ENCODE measurements at regions not wholly inside any gene's neighbourhood (a gene's known extent, or its start where the extent isn't known, plus 50 kb on each side); places are given as distances from the start of the nearest gene placed in this dataset.
"Not testable (repeated sequence)": the region's sequence is repeated elsewhere in the genome, so short reads cannot be mapped to it uniquely, and the experiment has no call there.

GRCh38 chr17:27365329-27365945 lies 71.5 kb downstream of the WSB1 start:
- not testable (repeated sequence) for H3K4me1 ChIP-seq (ENCODE audit: control insufficient read depth in 3 of 3, insufficient read depth in 2 of 3, low read depth in 1 of 3, low read length in 2 of 3); DNase-seq; FAIRE-seq; H3K27me3 ChIP-seq (ENCODE audit: control insufficient read depth in 3 of 3, insufficient read depth in 3 of 3, low read length in 3 of 3); H3K27ac ChIP-seq (ENCODE audit: low read depth in 1 of 3, low read length in 2 of 3); H3K9me3 ChIP-seq (ENCODE audit: control insufficient read depth in 2 of 2, insufficient read depth in 1 of 2, low read depth in 1 of 2, low read length in 1 of 2); H3K36me3 ChIP-seq (ENCODE audit: control insufficient read depth in 3 of 3, insufficient read depth in 2 of 3, low read depth in 1 of 3, low read length in 3 of 3); H3K4me3 ChIP-seq (ENCODE audit: low read depth in 1 of 3, low read length in 3 of 3)
- 85 to 92% (median 88%) methylated on average over 11 of the region's 11 CpGs for WGBS, 3 donors

DNA sequence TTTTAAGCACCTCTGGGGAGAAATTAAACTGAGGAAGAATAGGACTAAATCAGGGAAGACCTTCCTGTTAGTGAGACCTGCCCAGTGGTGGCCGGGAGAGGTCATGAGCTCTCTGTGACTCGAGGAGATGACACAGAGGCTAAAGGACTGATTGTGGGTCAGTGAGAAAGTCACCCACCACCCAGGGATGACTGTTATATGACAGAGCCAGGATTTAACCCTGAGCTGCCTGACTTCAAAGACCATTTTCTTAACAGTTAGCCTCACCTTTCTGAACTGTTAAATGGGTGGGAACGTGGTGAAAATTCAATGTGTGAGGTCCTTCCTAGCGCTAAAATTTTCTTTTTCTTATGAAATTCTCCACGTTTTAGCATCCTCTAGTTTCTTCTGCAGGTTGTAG lies 72.5 kb downstream of the WSB1 start:
- Histone ChIP-seq H3K36me3 (ENCODE audit: control insufficient read depth in 3 of 3, insufficient read depth in 2 of 3, low read depth in 1 of 3, low read length in 3 of 3) (no peaks in the 10 kb centered on the region), H3K27me3 (ENCODE audit: control insufficient read depth in 3 of 3, insufficient read depth in 3 of 3, low read length in 3 of 3) (no peaks in the 10 kb centered on the region), H3K4me3 (ENCODE audit: low read depth in 1 of 3, low read length in 3 of 3) (no peak overlapping the region), H3K4me1 (ENCODE audit: control insufficient read depth in 3 of 3, insufficient read depth in 2 of 3, low read depth in 1 of 3, low read length in 2 of 3) (no peaks in the 10 kb centered on the region), H3K27ac (ENCODE audit: low read depth in 1 of 3, low read length in 2 of 3) (no peak overlapping the region), H3K9me3 (ENCODE audit: control insufficient read depth in 2 of 2, insufficient read depth in 1 of 2, low read depth in 1 of 2, low read length in 1 of 2) (peaks cover 0 to 5% of the 10 kb centered on the region in 2 donors)
- WGBS, 3 donors: 71 to 87% (median 77%) methylated on average over 5 of the region's 5 CpGs
- DNase-seq: no peak
- no peak for FAIRE-seq

GRCh38 chr17:27367121-27367981 lies 73.4 kb downstream of the WSB1 start:
- H3K4me1 ChIP-seq (ENCODE audit: control insufficient read depth in 3 of 3, insufficient read depth in 2 of 3, low read depth in 1 of 3, low read length in 2 of 3): no peaks in the 10 kb centered on the region
- H3K27me3 ChIP-seq (ENCODE audit: control insufficient read depth in 3 of 3, insufficient read depth in 3 of 3, low read length in 3 of 3): no peaks in the 10 kb centered on the region
- FAIRE-seq (no peak), DNase-seq (no peak)
- peaks cover 0 to 9% of the 10 kb centered on the region in 2 donors for H3K9me3 ChIP-seq (ENCODE audit: control insufficient read depth in 2 of 2, insufficient read depth in 1 of 2, low read depth in 1 of 2, low read length in 1 of 2)
- H3K4me3 ChIP-seq (ENCODE audit: low read depth in 1 of 3, low read length in 3 of 3): no peak overlapping the region
- WGBS, 3 donors: 85 to 88% (median 85%) methylated on average over 16 to 17 of the region's 17 CpGs
- H3K27ac ChIP-seq (ENCODE audit: low read depth in 1 of 3, low read length in 2 of 3): no peak overlapping the region
- H3K36me3 ChIP-seq (ENCODE audit: control insufficient read depth in 3 of 3, insufficient read depth in 2 of 3, low read depth in 1 of 3, low read length in 3 of 3): no peaks in the 10 kb centered on the region

GRCh38 chr17:27368151-27368795 lies 74.4 kb downstream of the WSB1 start:
- FAIRE-seq (no peak), DNase-seq (no peak)
- no peak overlapping the region for H3K27ac ChIP-seq (ENCODE audit: low read depth in 1 of 3, low read length in 2 of 3)
- no peaks in the 10 kb centered on the region for H3K4me1 ChIP-seq (ENCODE audit: control insufficient read depth in 3 of 3, insufficient read depth in 2 of 3, low read depth in 1 of 3, low read length in 2 of 3)
- H3K27me3 ChIP-seq (ENCODE audit: control insufficient read depth in 3 of 3, insufficient read depth in 3 of 3, low read length in 3 of 3): no peaks in the 10 kb centered on the region
- WGBS, 3 donors: 84 to 87% (median 86%) methylated on average over 4 of the region's 4 CpGs
- H3K36me3 ChIP-seq (ENCODE audit: control insufficient read depth in 3 of 3, insufficient read depth in 2 of 3, low read depth in 1 of 3, low read length in 3 of 3): no peaks in the 10 kb centered on the region
- H3K4me3 ChIP-seq (ENCODE audit: low read depth in 1 of 3, low read length in 3 of 3): no peak overlapping the region
- H3K9me3 ChIP-seq (ENCODE audit: control insufficient read depth in 2 of 2, insufficient read depth in 1 of 2, low read depth in 1 of 2, low read length in 1 of 2): peaks cover 0 to 9% of the 10 kb centered on the region in 2 donors

GRCh38 chr17:27368980-27369379 lies 75.1 kb downstream of the WSB1 start:
- 67 to 83% (median 79%) methylated on average over 3 to 4 of the region's 4 CpGs for WGBS, 3 donors
- no peak for FAIRE-seq
- no peaks in the 10 kb centered on the region for H3K27me3 ChIP-seq (ENCODE audit: control insufficient read depth in 3 of 3, insufficient read depth in 3 of 3, low read length in 3 of 3)

GRCh38 chr17:27370776-27371175 lies 76.9 kb downstream of the WSB1 start:
- peaks cover 0 to 9% of the 10 kb centered on the region in 2 donors for H3K9me3 ChIP-seq (ENCODE audit: control insufficient read depth in 2 of 2, insufficient read depth in 1 of 2, low read depth in 1 of 2, low read length in 1 of 2)
- H3K27ac ChIP-seq (ENCODE audit: low read depth in 1 of 3, low read length in 2 of 3): no peak overlapping the region
- FAIRE-seq: no peak
- no peaks in the 10 kb centered on the region for H3K36me3 ChIP-seq (ENCODE audit: control insufficient read depth in 3 of 3, insufficient read depth in 2 of 3, low read depth in 1 of 3, low read length in 3 of 3)
- no peak for DNase-seq
- 90 to 96% (median 94%) methylated on average over 1 of the region's 1 CpG for WGBS, 3 donors
- no peaks in the 10 kb centered on the region for H3K4me1 ChIP-seq (ENCODE audit: control insufficient read depth in 3 of 3, insufficient read depth in 2 of 3, low read depth in 1 of 3, low read length in 2 of 3)
- no peak overlapping the region for H3K4me3 ChIP-seq (ENCODE audit: low read depth in 1 of 3, low read length in 3 of 3)
- no peaks in the 10 kb centered on the region for H3K27me3 ChIP-seq (ENCODE audit: control insufficient read depth in 3 of 3, insufficient read depth in 3 of 3, low read length in 3 of 3)

More at GRCh38 chr17:27368980-27369379, 75.1 kb downstream of the WSB1 start:
- H3K4me1 ChIP-seq (ENCODE audit: control insufficient read depth in 3 of 3, insufficient read depth in 2 of 3, low read depth in 1 of 3, low read length in 2 of 3): no peaks in the 10 kb centered on the region
- DNase-seq: no peak
- no peak overlapping the region for H3K4me3 ChIP-seq (ENCODE audit: low read depth in 1 of 3, low read length in 3 of 3)
- H3K27ac ChIP-seq (ENCODE audit: low read depth in 1 of 3, low read length in 2 of 3): no peak overlapping the region
- H3K9me3 ChIP-seq (ENCODE audit: control insufficient read depth in 2 of 2, insufficient read depth in 1 of 2, low read depth in 1 of 2, low read length in 1 of 2): peaks cover 0 to 9% of the 10 kb centered on the region in 2 donors
- no peaks in the 10 kb centered on the region for H3K36me3 ChIP-seq (ENCODE audit: control insufficient read depth in 3 of 3, insufficient read depth in 2 of 3, low read depth in 1 of 3, low read length in 3 of 3)

GRCh38 chr17:27373695-27374094 lies 79.8 kb downstream of the WSB1 start:
- not testable (repeated sequence) for H3K36me3 ChIP-seq (ENCODE audit: control insufficient read depth in 3 of 3, insufficient read depth in 2 of 3, low read depth in 1 of 3, low read length in 3 of 3); FAIRE-seq; H3K27me3 ChIP-seq (ENCODE audit: control insufficient read depth in 3 of 3, insufficient read depth in 3 of 3, low read length in 3 of 3); H3K27ac ChIP-seq (ENCODE audit: low read depth in 1 of 3, low read length in 2 of 3); DNase-seq; H3K4me3 ChIP-seq (ENCODE audit: low read depth in 1 of 3, low read length in 3 of 3); H3K4me1 ChIP-seq (ENCODE audit: control insufficient read depth in 3 of 3, insufficient read depth in 2 of 3, low read depth in 1 of 3, low read length in 2 of 3)
- peaks cover 0 to 13% of the 10 kb centered on the region in 2 donors for H3K9me3 ChIP-seq (ENCODE audit: control insufficient read depth in 2 of 2, insufficient read depth in 1 of 2, low read depth in 1 of 2, low read length in 1 of 2)

- DNase-seq: no peak
- no peaks in the 10 kb centered on the region for H3K36me3 ChIP-seq (ENCODE audit: control insufficient read depth in 3 of 3, insufficient read depth in 2 of 3, low read depth in 1 of 3, low read length in 3 of 3)
- WGBS, 3 donors: 79 to 87% (median 82%) methylated on average over 5 of the region's 5 CpGs
- H3K4me1 ChIP-seq (ENCODE audit: control insufficient read depth in 3 of 3, insufficient read depth in 2 of 3, low read depth in 1 of 3, low read length in 2 of 3): no peaks in the 10 kb centered on the region
- H3K27me3 ChIP-seq (ENCODE audit: control insufficient read depth in 3 of 3, insufficient read depth in 3 of 3, low read length in 3 of 3): no peaks in the 10 kb centered on the region
- peaks cover 0 to 6% of the 10 kb centered on the region in 2 donors for H3K9me3 ChIP-seq (ENCODE audit: control insufficient read depth in 2 of 2, insufficient read depth in 1 of 2, low read depth in 1 of 2, low read length in 1 of 2)
- no peak overlapping the region for H3K27ac ChIP-seq (ENCODE audit: low read depth in 1 of 3, low read length in 2 of 3)
- no peak for FAIRE-seq
- no peak overlapping the region for H3K4me3 ChIP-seq (ENCODE audit: low read depth in 1 of 3, low read length in 3 of 3)
These were observed 79.4 kb upstream of the KSR1 start for GRCh38 chr17:27376637-27377547.

Data from small intestine (tissue), 7 donors.